GM19463 (cell line): ENCODE measurements at regions not wholly inside any gene's neighbourhood (a gene's known extent, or its start where the extent isn't known, plus 50 kb on each side); places are given as distances from the start of the nearest gene placed in this dataset.

ENCODE experiments used
- ATAC-seq: cut with Tn5 transposase; IDR thresholded peaks from one replicate; pipeline ENCODE4 v1.9.1; 2021; ENCODE audit warnings: mild to moderate bottlenecking, moderate library complexity; ENCODE audit not compliant: unreplicated experiment

DNA sequence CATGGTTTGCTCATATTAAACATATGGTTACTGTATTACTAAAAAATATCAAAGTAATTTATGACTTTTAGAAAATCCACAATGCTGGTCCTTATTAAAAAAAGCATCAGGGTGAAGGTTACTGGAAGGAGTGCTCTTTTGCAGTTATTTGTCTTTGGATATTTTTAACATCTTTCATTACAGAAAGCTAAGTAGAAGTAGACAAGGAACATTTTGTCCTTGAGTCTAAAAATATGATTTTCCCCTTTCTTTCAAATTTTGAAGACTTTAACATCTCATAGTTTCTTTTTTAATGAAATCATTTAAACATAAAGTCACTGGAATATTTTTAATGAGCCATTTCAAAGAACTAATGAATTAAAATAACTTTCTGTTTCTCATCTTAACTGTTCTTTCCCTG is 110.1 kb upstream of the TNS3 start:
- no peak for ATAC-seq

- no peak for ATAC-seq
These were observed 109.1 kb upstream of the TNS3 start for GRCh38 chr7:47690902-47691558.

DNA sequence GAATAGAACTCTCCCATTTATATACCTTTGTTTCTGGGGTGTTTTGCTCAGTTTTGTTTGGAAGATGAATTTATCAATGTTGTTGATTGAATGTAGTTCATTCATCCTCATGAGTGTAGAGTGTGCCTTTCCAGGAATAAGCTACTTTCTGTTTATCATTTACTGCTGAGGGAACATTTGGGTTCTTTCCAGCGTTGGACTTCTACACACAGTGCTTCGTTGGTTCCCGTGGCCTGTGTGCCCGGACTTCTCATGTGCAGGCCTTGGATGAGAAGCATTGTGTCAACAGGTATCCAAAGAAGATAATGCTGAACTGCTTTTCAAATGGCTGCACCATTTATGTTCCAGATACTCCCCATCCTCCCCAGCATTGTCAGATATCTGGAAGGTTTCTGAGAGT is 107.6 kb upstream of the TNS3 start:
- ATAC-seq, result no peak

GRCh38 chr7:47688311-47689100 is 106.6 kb upstream of the TNS3 start:
- ATAC-seq, result no peak

- ATAC-seq, result no peak
These were observed 103.9 kb upstream of the TNS3 start for GRCh38 chr7:47685712-47686376.

GRCh38 chr7:47685151-47685550 is 103.2 kb upstream of the TNS3 start:
- no peak for ATAC-seq

DNA sequence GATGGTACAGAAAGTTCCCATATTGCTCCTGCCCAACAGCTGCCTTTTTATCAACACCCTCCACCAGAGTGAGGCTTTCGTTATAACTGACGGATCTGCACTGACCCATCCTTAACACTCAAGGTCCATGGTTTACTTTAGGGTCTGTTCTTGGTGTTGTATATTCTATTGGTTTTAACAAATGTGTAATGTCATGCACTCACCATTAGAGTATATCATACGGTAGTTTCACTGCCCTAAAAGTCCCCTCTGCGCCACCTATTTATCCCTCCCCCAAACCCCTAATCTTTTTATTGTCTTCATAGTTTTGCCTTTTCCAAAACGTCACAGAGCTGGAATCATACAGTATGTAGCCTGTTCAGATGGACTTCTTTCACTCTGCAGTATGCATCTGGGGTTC is 102.8 kb upstream of the TNS3 start:
- ATAC-seq, result no peak

DNA sequence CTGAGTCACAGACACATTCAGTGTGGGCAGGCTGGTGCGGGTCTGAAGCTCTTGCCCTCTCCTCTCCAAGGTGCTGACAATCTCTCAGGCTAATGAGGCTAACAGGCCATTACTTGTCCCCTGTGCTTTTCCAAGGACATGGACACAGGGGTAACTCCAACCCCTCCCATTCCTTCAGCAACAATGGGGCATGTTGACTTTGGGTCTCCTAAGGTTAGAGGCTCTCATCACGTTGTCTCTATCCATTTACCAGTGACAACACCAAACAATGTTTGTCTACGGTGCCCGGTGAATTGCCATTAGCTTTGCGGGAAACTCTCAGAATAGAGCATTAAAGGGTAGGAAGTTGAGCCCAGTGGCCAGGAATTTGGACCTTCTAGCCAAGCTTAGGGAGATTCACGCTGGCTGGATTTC is 101.6 kb upstream of the TNS3 start:
- ATAC-seq, result no peak

DNA sequence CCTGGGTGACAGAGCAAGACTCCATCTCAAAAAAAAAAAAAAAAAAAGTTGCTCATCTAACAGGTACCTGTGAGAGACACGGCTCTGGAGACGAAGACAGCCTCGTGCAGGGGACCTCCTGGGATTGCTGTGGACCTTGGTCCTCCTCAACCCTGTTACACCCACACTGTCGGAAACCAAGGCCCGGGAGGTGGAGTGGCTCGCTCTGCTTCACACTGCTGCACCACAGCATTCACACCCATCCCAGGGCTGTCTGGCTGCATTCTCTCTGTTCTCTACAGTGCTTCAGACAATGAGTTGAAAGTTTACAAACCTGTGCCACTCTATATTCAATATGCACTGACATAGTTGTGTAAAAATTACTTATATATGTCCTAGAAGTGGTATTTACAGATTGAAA is 101.0 kb upstream of the TNS3 start:
- no peak for ATAC-seq

- ATAC-seq, result no peak
These were observed 99.4 kb upstream of the TNS3 start for GRCh38 chr7:47681249-47681810.

GRCh38 chr7:47678641-47679380 is 96.9 kb upstream of the TNS3 start:
- ATAC-seq, result no peak

DNA sequence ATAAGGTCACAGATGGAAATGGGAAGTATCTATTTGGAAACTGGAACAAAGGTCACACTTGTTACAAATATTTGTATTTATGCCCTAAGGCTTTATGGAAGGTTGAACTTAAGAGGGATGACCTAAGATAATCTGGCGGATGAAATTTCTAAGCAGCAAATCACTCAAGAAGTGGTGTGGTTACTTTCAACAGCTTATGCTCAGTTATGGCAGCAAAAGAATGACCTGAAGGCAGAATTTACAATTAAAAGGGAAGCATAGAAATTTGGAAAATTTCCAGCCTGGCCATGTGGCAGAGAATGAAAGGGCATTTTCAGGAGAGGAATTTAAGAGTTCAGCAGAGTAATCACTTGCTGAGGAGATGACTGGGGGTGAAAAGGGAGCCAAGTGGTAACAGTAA is 95.8 kb upstream of the TNS3 start:
- no peak for ATAC-seq

GRCh38 chr7:47677093-47677492 is 95.2 kb upstream of the TNS3 start:
- no peak for ATAC-seq

DNA sequence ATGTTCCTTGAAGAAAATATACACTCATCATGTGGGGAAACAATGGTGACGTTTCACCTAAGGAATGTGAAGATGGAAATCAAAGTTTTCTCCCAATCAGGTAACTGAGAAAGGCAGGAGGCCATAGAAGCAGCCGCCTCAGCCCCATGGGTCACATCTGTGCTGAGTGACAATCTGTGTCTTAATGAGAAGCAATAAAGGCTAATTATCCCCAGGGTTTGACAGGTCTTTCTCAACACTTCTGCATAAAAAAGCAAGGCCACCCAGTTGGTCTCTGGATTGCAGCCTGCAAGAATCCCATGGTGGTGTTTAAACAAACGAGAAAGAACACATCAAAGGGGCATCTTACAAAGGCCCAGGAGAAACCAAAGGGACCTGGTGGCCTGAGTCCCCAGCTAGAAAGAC is 91.1 kb upstream of the TNS3 start:
- no peak for ATAC-seq

- no peak for ATAC-seq
These were observed 90.4 kb upstream of the TNS3 start for GRCh38 chr7:47672271-47672791.

GRCh38 chr7:47671358-47671757 is 89.4 kb upstream of the TNS3 start:
- ATAC-seq, result no peak

GRCh38 chr7:47670729-47671128 is 88.8 kb upstream of the TNS3 start:
- ATAC-seq, result peak; percentile 78

- ATAC-seq, result no peak
These were observed 88.0 kb upstream of the TNS3 start for GRCh38 chr7:47669901-47670384.

DNA sequence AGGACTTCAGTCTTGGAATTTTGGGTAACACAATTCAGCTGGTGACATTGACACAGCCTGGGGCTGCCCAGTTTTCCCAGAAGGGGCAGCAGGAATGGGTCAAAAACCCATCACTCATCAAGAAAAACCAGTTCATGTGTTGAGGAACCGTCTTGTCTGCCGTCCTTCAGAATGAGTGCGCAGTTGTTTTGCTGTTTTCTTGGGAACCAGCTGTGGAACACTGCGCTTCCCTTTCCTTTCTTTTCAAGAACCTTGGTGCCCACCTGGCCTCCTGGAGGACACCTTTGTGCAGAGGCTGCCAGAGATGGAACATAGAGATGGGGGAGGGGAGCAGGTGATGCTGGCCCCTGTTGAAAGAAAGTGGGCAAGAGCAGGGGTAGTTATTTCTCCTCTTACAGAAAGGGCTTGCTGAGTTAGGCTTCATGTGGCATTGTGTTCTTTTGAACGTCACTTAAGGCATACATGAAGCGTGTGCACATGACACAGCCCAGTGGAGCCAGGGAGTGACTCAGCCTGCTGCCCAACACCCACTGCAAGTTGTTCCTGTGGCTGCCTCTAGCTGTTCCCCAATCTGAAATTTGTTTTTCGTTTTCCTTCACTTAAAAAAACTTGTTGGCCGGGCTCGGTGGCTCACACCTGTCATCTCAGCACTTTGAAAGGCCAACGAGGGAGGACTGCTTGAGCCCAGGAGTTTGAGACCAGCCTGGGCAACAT is 87.4 kb upstream of the TNS3 start:
- ATAC-seq, result peak; percentile 67
